HepG2 (cell line): ENCODE measurements at regions not wholly inside any gene's neighbourhood (a gene's known extent, or its start where the extent isn't known, plus 50 kb on each side); places are given as distances from the start of the nearest gene placed in this dataset.

Source experiments
- ATAC-seq: fragments of 200-7000 bp; cut with Tn5 transposase; 3 replicates; pipeline ENCODE4 v1.9.1; 2020; ENCODE audit warnings: mild to moderate bottlenecking, moderate library complexity
- BruUV-seq: library from RNA; stranded (reverse); fragments of 400-500 nt; replicated peaks from 2 replicates; lab custom pipeline; 2021; lab: Mats Ljungman, UMichigan
- CTCF ChIA-PET: fragments of 300-600 bp; formaldehyde crosslinking; extraction: SDS; loops from one replicate; lab custom pipeline; 2021; ENCODE audit warnings: low total read pairs, inconsistent platforms, low intra/inter-chr PET ratio; lab: Yijun Ruan, JAX
- POLR2A ChIA-PET: fragments of 350-600 bp; sonication (Branson Sonifier 250); formaldehyde crosslinking; loops from one replicate; lab custom pipeline; 2020; ENCODE audit warnings: antibody characterized with exemption, inconsistent platforms; lab: Yijun Ruan, JAX
- DNase-seq: peaks from one replicate; pipeline ENCODE4 v3.0.0-alpha.2; 2015; ENCODE audit warnings: low spot score
- FAIRE-seq: peaks from 3 replicates; lab custom pipeline; 2011; peaks lifted over from hg19 to GRCh38; lab: Jason Lieb, UNC
- H2AFZ ChIP-seq: one replicate; pipeline ENCODE4 v1.6.1; 2011; ENCODE audit warnings: low read length, inconsistent platforms
- H3K27ac ChIP-seq: fragments of 300-600 bp; 3 replicates; pipeline ENCODE4 v1.8.0; 2011; ENCODE audit warnings: mixed run types, mild to moderate bottlenecking, mixed read lengths, low read length, inconsistent platforms; ENCODE audit not compliant: insufficient read depth; ENCODE audit errors: extremely low read length
- H3K27me3 ChIP-seq, 2 experiments: fragments of 200-600 bp in 1 of 2; 2 replicates in 1 of 2; 3 replicates in 1 of 2; pipeline versions ENCODE4 v1.6.0 to v1.8.0; 2011; ENCODE audit warnings: low read length in 2 of 2, mild to moderate bottlenecking in 2 of 2, moderate library complexity in 2 of 2, inconsistent platforms in 1 of 2; ENCODE audit not compliant: insufficient read depth in 2 of 2, control insufficient read depth in 1 of 2
- H3K36me3 ChIP-seq, 2 experiments: fragments of 200-600 bp in 1 of 2; replicated peaks in 1 of 2; 2 replicates in 1 of 2; 3 replicates in 1 of 2; pipeline versions ENCODE4 v1.5.1 to v1.8.0; 2011; ENCODE audit warnings: low read length in 2 of 2, inconsistent platforms in 1 of 2; ENCODE audit not compliant: insufficient read depth in 2 of 2, control insufficient read depth in 1 of 2
- H3K4me1 ChIP-seq: 2 replicates; pipeline ENCODE4 v1.5.1; 2012; ENCODE audit warnings: low read length, inconsistent platforms; ENCODE audit not compliant: insufficient read depth
- H3K4me2 ChIP-seq: 2 replicates; pipeline ENCODE4 v1.6.0; 2011; ENCODE audit warnings: low read depth, low read length, inconsistent platforms
- H3K4me3 ChIP-seq, 3 experiments: fragments of 200-600 bp in 1 of 3; sonication (generic), shearing (Covaris generic) in 1 of 3; replicated peaks in 1 of 3; 2 replicates each; pipeline ENCODE4 v1.5.1; 2011 to 2016; ENCODE audit warnings: low read length in 3 of 3, inconsistent platforms in 2 of 3, low read depth in 2 of 3, mild to moderate bottlenecking in 2 of 3, control low read depth in 1 of 3, mixed read lengths in 1 of 3; ENCODE audit not compliant: insufficient read depth in 1 of 3
- H3K79me2 ChIP-seq: one replicate; pipeline ENCODE4 v1.6.1; 2011; ENCODE audit warnings: low read length, inconsistent platforms; ENCODE audit not compliant: insufficient read depth
- H3K9ac ChIP-seq: 2 replicates; pipeline ENCODE4 v1.6.0; 2011; ENCODE audit warnings: mild to moderate bottlenecking, low read depth, low read length, inconsistent platforms; ENCODE audit not compliant: insufficient read depth
- H3K9me3 ChIP-seq: 2 replicates; pipeline ENCODE4 v1.5.1; 2012; ENCODE audit warnings: mild to moderate bottlenecking, low read length
- H4K20me1 ChIP-seq: 2 replicates; pipeline ENCODE4 v1.6.0; 2011; ENCODE audit warnings: inconsistent platforms, mild to moderate bottlenecking, low read length, moderate library complexity; ENCODE audit not compliant: insufficient read depth
- AHR ChIP-seq: IDR thresholded peaks from 2 replicates; pipeline ENCODE4 v1.6.1; 2018; ENCODE audit warnings: missing genetic modification reagents, missing compliant biosample characterization
- DZIP1 ChIP-seq: sonication (generic); formaldehyde crosslinking; IDR thresholded peaks from 2 replicates; pipeline ENCODE4 v1.5.0; 2020; ENCODE audit warnings: mild to moderate bottlenecking, missing genetic modification reagents
- ETV5 ChIP-seq: IDR thresholded peaks from 2 replicates; pipeline ENCODE4 v1.6.1; 2018; ENCODE audit warnings: missing biosample characterization, missing genetic modification reagents, inconsistent platforms, borderline replicate concordance
- FOXO1 ChIP-seq: sonication (generic); formaldehyde crosslinking; IDR thresholded peaks from 2 replicates; pipeline ENCODE4 v1.4.0; 2020; ENCODE audit warnings: missing genetic modification reagents
- MTA3 ChIP-seq: sonication (generic); formaldehyde crosslinking; IDR thresholded peaks from 2 replicates; pipeline ENCODE4 v1.4.0; 2020; ENCODE audit warnings: missing genetic modification reagents
- MYPOP ChIP-seq: sonication (generic); formaldehyde crosslinking; IDR thresholded peaks from 2 replicates; pipeline ENCODE4 v1.8.1; 2023; ENCODE audit warnings: mild to moderate bottlenecking, moderate library complexity, missing genetic modification reagents
- NAIF1 ChIP-seq: sonication (generic); formaldehyde crosslinking; IDR thresholded peaks from 2 replicates; pipeline ENCODE4 v1.5.0; 2020; ENCODE audit warnings: mild to moderate bottlenecking, missing genetic modification reagents, borderline replicate concordance
- SMARCC2 ChIP-seq: fragments of 450-650 bp; IDR thresholded peaks from 2 replicates; pipeline ENCODE4 v1.6.1; 2017; ENCODE audit warnings: antibody characterized with exemption, mild to moderate bottlenecking
- XBP1 ChIP-seq: sonication (generic); formaldehyde crosslinking; IDR thresholded peaks from 2 replicates; pipeline ENCODE4 v1.5.0; 2020; ENCODE audit warnings: missing genetic modification reagents
- ZNF260 ChIP-seq: sonication (generic); formaldehyde crosslinking; IDR thresholded peaks from 2 replicates; pipeline ENCODE4 v1.4.0; 2020; ENCODE audit warnings: missing genetic modification reagents, low read depth, mild to moderate bottlenecking, borderline replicate concordance
- ZNF468 ChIP-seq: sonication (generic); formaldehyde crosslinking; IDR thresholded peaks from 2 replicates; pipeline ENCODE4 v1.8.0; 2022; ENCODE audit warnings: mild to moderate bottlenecking, moderate library complexity, missing genetic modification reagents
- ZNF644 ChIP-seq: IDR thresholded peaks from 2 replicates; pipeline ENCODE4 v1.6.1; 2016; ENCODE audit warnings: low read depth
- ZNF746 ChIP-seq: sonication (generic); formaldehyde crosslinking; IDR thresholded peaks from 2 replicates; pipeline ENCODE4 v1.8.0; 2022; ENCODE audit warnings: mild to moderate bottlenecking, missing genetic modification reagents
- WGBS: methylation state at CpG from one replicate; pipeline ENCODE4 v1.1.6; 2017; ENCODE audit warnings: low lambda C conversion rate; 5-methylcytosine and 5-hydroxymethylcytosine counted together
- in situ Hi-C: cut with HindIII; loops from 2 replicates; pipeline ENCODE4 v1.10.0; 2017; ENCODE audit warnings: low pct_unique_long_range_greater_than_20kb; ENCODE audit not compliant: extremely low pct_ligation_motif_present
- intact Hi-C: fragments of 100-400 bp; cut with micrococcal nuclease; formaldehyde crosslinking; loops from one replicate; pipeline ENCODE4 v1.10.0; 2022; ENCODE audit not compliant: unreplicated experiment

GRCh38 chrX:10753116-10753515, 132.7 kb upstream of the MID1 start:
- H3K27me3 ChIP-seq, result no peaks in the 10 kb centered on the region
- no peak for FAIRE-seq
- TF ChIP-seq ETV5 (CRISPR knock-in tag) (no peak), DZIP1 (CRISPR knock-in tag) (no peak), ZNF468 (CRISPR knock-in tag) (no peak), XBP1 (CRISPR knock-in tag) (no peak), NAIF1 (no peak), ZNF644 (CRISPR knock-in tag) (no peak), ZNF260 (CRISPR knock-in tag) (no peak), MYPOP (no peak), FOXO1 (CRISPR knock-in tag) (no peak), MTA3 (CRISPR knock-in tag) (no peak), ZNF746 (CRISPR knock-in tag) (no peak), SMARCC2 (no peak), AHR (no peak)
- no peak overlapping the region for H3K9ac ChIP-seq
- no peak overlapping the region for H2AFZ ChIP-seq
- H3K4me1 ChIP-seq, result no peaks in the 10 kb centered on the region
- no peaks in the 10 kb centered on the region for H3K36me3 ChIP-seq
- in situ Hi-C loops (no loop called here), intact Hi-C loops (no loop called here)
- BruUV-seq, result no TSS peak
- H3K79me2 ChIP-seq, result no peaks in the 10 kb centered on the region
- no peak overlapping the region for H3K27ac ChIP-seq
- H3K4me2 ChIP-seq, result no peak overlapping the region
- ATAC-seq, result no peak
- no peaks in the 10 kb centered on the region for H3K9me3 ChIP-seq
- H3K4me3 ChIP-seq, result no peak overlapping the region
- no CpG with 5 or more reads among the region's 3 CpGs for WGBS
- CTCF ChIA-PET, result no interaction called here
- POLR2A ChIA-PET, result no interaction called here
- H4K20me1 ChIP-seq, result no peaks in the 10 kb centered on the region
- no peak for DNase-seq
